ENCODE measurements at regions not wholly inside any gene's neighbourhood (a gene's known extent, or its start where the extent isn't known, plus 50 kb on each side); places are given as distances from the start of the nearest gene placed in this dataset.
"Not testable (repeated sequence)": the region's sequence is repeated elsewhere in the genome, so short reads cannot be mapped to it uniquely, and the experiment has no call there.

GRCh38 chr2:234898534-234899053 lies 53.2 kb upstream of the SH3BP4 start:
- no peak for DNase-seq (ENCODE audit: low read depth)

GRCh38 chr2:234888442-234888841 lies 63.4 kb upstream of the SH3BP4 start:
- DNase-seq (ENCODE audit: low read depth) = not testable (repeated sequence)

- DNase-seq (ENCODE audit: low read depth) = no peak
These were observed 64.6 kb upstream of the SH3BP4 start for GRCh38 chr2:234887195-234887594.

GRCh38 chr2:234885886-234886285 lies 65.9 kb upstream of the SH3BP4 start:
- DNase-seq (ENCODE audit: low read depth) = no peak

- DNase-seq (ENCODE audit: low read depth) = no peak
These were observed 66.7 kb upstream of the SH3BP4 start for GRCh38 chr2:234885118-234885517.

GRCh38 chr2:234884591-234884990 lies 67.2 kb upstream of the SH3BP4 start:
- DNase-seq (ENCODE audit: low read depth) = no peak

GRCh38 chr2:234881413-234882241 lies 70.2 kb upstream of the SH3BP4 start:
- no peak for DNase-seq (ENCODE audit: low read depth)

GRCh38 chr2:234880551-234881211 lies 71.1 kb upstream of the SH3BP4 start:
- no peak for DNase-seq (ENCODE audit: low read depth)

- no peak for DNase-seq (ENCODE audit: low read depth)
These were observed 72.0 kb upstream of the SH3BP4 start for GRCh38 chr2:234879671-234880455.

- not testable (repeated sequence) for DNase-seq (ENCODE audit: low read depth)
These were observed 75.2 kb upstream of the SH3BP4 start for GRCh38 chr2:234876621-234877020.

GRCh38 chr2:234874347-234875046 lies 77.3 kb upstream of the SH3BP4 start:
- DNase-seq (ENCODE audit: low read depth) = no peak

- no peak for DNase-seq (ENCODE audit: low read depth)
These were observed 78.0 kb upstream of the SH3BP4 start for GRCh38 chr2:234873828-234874173.

GRCh38 chr2:234873103-234873827 lies 78.6 kb upstream of the SH3BP4 start:
- no peak for DNase-seq (ENCODE audit: low read depth)

GRCh38 chr2:234869969-234870368 lies 81.8 kb upstream of the SH3BP4 start:
- DNase-seq (ENCODE audit: low read depth) = no peak

- no peak for DNase-seq (ENCODE audit: low read depth)
These were observed 82.7 kb upstream of the SH3BP4 start for GRCh38 chr2:234869164-234869563.

- no peak for DNase-seq (ENCODE audit: low read depth)
These were observed 83.9 kb upstream of the SH3BP4 start for GRCh38 chr2:234867882-234868285.

GRCh38 chr2:234865586-234865985 lies 86.2 kb upstream of the SH3BP4 start:
- no peak for DNase-seq (ENCODE audit: low read depth)

GRCh38 chr2:234865040-234865439 lies 86.8 kb upstream of the SH3BP4 start:
- no peak for DNase-seq (ENCODE audit: low read depth)

- no peak for DNase-seq (ENCODE audit: low read depth)
These were observed 87.3 kb upstream of the SH3BP4 start for GRCh38 chr2:234864506-234864905.

GRCh38 chr2:234863043-234863934 lies 88.5 kb upstream of the SH3BP4 start:
- DNase-seq (ENCODE audit: low read depth) = no peak

Data from stimulated activated CD8-positive, alpha-beta memory T cell treated with anti-CD3 and anti-CD28 coated beads, Interleukin-15, amount 100 ng/mL, for 1 hour (primary cell).